ENCODE measurements at regions not wholly inside any gene's neighbourhood (a gene's known extent, or its start where the extent isn't known, plus 50 kb on each side); places are given as distances from the start of the nearest gene placed in this dataset.

DNA sequence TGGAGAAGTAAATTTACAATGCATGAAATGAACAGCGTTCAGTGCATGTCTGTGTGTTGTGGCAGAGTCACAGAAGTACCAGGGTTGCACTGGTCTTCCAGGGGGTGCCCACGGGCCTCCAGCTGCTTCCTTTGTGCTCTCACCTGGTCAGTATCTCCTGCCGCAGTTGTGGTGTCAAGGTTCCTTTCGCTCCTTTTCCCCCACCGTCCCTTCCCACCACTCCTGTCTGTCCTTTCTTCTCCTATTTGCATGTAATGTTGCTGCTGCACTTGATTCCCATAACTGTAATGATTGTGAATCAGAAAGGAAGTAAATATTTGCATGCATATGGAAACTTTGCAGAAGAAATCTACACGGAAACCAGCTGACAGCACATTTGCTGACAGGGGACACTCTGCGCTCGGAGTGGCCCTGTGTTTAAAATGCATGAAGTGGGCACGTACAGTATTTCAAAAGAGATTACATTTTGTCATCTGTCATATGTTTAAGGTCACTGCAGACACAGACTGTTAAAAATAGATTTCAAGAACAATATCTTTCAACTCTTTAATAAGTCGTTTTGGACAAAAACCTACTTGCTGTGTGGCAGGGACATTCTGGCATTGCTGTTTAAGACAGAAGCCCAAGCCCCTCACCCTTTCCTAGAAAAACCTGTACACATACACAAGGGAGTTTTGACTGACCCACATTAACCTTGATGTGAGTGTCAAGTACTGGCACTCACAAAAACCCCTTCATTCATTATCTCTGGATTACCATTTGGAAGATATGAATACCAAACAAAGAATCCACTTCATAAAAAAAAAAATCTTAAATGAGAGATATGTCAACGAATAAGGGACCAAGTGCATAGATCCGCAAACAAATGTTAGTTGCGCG, 336.7 kb upstream of the KLF6 start:
- peak in 2 of 3 donors; percentile 27 to 64 for TF ChIP-seq POLR2AphosphoS5 (IDR thresholded peaks at IDR 0.05)
- TF ChIP-seq, protein P1, sequence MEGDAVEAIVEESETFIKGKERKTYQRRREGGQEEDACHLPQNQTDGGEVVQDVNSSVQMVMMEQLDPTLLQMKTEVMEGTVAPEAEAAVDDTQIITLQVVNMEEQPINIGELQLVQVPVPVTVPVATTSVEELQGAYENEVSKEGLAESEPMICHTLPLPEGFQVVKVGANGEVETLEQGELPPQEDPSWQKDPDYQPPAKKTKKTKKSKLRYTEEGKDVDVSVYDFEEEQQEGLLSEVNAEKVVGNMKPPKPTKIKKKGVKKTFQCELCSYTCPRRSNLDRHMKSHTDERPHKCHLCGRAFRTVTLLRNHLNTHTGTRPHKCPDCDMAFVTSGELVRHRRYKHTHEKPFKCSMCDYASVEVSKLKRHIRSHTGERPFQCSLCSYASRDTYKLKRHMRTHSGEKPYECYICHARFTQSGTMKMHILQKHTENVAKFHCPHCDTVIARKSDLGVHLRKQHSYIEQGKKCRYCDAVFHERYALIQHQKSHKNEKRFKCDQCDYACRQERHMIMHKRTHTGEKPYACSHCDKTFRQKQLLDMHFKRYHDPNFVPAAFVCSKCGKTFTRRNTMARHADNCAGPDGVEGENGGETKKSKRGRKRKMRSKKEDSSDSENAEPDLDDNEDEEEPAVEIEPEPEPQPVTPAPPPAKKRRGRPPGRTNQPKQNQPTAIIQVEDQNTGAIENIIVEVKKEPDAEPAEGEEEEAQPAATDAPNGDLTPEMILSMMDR (IDR thresholded peaks at IDR 0.05): no peak
- TF ChIP-seq POLR2A (IDR thresholded peaks at IDR 0.05): peak; percentile 34
- no peak for TF ChIP-seq EP300 (IDR thresholded peaks at IDR 0.05; ENCODE audit: low read depth)
